GM18867 (cell line): ENCODE measurements at regions not wholly inside any gene's neighbourhood (a gene's known extent, or its start where the extent isn't known, plus 50 kb on each side); places are given as distances from the start of the nearest gene placed in this dataset.

ENCODE experiments used
- ATAC-seq: cut with Tn5 transposase; IDR thresholded peaks from one replicate; pipeline ENCODE4 v1.9.1; 2021; ENCODE audit warnings: mild to moderate bottlenecking, moderate library complexity; ENCODE audit not compliant: unreplicated experiment

DNA sequence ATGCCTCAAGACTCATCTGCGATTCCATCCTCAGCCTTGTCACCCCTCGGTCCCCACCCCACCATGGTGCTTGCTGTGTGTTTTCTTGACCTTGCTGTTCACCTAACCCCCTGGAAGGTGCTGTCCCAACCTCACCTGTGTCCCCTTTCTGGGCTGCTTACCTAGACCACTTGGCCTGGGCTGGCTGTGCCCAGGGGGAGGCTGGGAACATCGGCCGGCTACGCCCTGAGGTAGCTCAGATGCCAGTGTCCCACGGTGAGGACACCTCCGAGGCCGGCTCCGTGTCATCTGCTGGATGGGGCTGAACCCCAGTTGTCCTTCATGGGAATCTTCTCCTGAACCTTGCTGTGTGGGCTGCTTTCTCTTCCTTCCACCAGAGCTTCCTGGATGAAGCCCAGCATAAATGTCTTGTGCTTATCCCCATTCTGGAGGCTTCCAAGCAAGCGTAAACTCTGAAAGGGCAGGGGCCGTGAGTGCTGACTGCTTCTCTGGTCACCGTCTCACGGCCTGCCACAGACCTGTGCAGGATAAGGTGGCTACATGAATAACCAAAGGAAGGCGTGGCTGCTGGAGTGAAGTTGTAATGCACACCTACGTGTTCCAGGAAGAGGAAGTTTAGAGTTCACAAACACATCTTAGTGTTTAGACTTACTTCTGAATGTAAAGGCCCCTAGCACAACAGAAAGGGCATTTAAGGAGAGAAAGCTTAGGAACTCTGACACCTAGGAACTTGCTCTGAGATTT is 724.3 kb downstream of the TBC1D22A start:
- no peak for ATAC-seq

DNA sequence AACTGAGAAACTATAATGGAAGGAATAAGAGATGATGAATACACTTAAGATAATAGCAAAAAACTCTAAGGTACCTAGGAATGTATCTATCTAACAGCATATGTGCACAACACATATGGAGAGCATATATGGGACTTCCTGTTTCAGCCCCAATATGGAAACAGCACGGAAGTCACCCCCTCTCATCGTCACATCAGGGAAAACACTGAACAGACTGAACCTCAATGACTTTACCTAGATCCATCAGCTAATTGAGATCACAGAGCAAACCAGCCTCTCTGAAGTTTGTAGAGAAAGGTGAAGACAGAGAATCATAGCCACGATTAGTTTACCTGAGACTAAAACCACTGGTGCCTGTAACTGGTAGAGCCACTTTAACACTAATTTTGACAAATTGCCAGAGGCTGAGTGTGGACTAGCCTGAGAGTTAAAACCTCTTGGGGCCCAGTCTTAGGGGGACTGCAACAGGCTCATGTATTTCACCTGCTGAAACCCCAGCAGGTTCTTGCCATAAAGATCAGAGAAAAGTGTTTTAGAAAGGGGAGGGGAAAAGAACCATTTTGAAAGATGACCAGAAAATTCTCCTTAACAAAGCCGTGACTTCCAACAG is 722.6 kb downstream of the TBC1D22A start:
- no peak for ATAC-seq

- ATAC-seq, result no peak
These were observed 713.8 kb downstream of the TBC1D22A start for GRCh38 chr22:47476231-47476630.

DNA sequence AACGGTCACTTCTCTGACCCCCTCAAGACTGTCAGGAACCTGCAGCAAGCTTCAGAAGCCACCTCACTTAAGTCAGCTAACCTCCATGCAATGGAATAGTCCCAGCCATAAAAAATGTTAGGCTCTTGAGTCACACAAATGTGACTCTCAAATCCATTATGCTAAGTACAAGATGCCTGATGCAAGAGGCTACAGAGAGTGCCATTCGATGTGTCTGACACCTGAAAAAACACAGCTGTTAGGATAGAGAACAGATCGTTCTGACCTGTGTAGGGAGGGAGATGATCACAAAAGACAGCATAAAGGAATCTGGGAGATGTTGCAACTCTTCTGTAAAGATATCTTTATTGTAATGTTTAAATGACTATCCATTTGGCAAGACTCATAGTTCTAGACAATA is 712.4 kb downstream of the TBC1D22A start:
- no peak for ATAC-seq

DNA sequence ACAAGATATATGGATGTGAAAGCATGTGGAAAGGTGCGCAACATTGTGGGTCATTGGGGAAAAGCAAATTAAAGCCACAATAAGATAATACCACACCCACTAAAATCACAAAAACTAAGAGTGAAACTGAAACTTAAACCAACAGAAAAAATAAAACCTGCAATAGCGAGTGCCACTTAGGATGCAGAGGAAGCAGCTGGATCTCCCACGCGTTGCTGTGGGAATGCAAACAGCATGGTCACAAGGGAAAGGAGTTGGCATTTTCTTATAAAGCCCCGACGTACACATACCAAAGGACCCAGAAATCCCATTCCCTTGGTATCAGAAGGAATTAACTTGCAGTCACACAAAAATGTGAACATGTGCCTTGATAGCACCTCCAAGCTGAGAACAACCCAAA is 712.0 kb downstream of the TBC1D22A start:
- no peak for ATAC-seq

DNA sequence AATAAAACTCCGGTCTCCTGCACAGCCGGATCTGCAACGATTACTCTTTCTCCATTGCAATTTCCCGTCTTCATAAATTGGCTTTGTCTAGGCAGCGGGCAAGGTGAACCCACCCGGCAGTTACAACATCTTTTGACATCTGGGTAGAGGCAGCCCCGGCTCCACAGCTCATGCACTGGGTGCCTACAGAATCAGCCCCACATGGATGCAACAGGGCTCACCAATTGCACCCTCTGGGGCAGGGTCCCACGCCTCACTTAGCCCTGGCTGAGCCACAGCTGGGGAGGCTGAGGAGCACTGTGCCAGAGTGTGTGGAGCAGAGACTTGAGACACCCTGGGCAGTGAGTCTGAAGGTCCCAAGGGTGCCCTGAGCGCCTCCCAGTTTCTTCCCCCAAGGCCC is 710.2 kb downstream of the TBC1D22A start:
- no peak for ATAC-seq

DNA sequence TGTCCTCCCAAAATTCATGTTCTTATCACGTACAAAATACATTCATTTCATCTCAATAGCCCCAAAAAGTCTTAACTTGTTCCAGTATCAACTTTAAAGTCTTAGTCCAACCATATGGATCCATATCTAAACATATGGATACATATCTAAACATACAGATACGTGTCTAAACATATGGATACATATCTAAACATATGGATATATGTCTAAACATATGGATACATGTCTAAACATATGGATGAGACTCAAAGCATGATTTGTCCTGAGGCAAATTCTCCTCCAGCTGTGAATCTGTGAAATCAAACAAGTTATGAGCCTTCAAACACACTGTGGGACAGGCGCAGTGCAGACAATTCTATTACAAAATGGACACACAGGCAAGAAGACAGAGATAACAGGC is 709.0 kb downstream of the TBC1D22A start:
- no peak for ATAC-seq

DNA sequence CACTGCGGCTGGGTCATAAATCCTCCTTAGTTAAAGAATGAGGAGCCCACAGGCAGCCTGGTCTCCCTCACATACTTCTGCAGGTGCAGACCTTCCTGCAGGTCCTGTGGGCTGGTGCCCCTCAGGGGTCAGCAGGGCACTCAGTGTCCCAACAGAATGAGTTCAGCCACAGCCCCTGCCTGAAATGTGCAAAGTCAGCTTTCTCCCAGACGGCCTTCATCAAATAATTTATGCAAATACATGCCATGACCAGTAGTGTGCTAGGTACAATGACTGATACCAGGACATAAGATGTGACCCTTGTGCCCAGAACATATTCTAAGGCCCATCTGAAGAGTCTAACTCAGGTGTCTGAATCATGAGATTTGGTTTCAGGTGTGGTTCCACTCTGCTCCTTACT is 703.4 kb downstream of the TBC1D22A start:
- ATAC-seq, result no peak

DNA sequence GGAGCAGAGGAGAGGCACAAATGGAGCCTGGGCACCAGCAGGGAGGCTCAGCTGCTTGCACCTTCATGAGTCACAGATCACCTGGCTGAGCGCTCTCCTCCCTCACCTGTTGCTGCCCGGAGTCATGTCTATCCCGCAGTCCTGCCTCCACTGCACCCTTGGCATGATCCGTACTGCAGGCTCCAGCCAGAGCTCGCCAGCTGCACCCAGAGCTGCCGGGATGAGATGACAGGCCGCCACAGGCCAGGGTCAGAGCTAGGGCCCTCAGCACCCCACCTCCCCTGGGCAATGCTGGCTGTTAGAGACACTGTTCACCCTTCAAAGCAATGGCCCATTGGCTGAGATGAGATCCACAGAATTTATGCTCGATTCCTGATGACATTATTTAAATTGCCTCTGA is 702.8 kb downstream of the TBC1D22A start:
- ATAC-seq, result no peak

- no peak for ATAC-seq
These were observed 700.8 kb downstream of the TBC1D22A start for GRCh38 chr22:47463220-47463619.

- no peak for ATAC-seq
These were observed 698.4 kb downstream of the TBC1D22A start for GRCh38 chr22:47460861-47461260.

DNA sequence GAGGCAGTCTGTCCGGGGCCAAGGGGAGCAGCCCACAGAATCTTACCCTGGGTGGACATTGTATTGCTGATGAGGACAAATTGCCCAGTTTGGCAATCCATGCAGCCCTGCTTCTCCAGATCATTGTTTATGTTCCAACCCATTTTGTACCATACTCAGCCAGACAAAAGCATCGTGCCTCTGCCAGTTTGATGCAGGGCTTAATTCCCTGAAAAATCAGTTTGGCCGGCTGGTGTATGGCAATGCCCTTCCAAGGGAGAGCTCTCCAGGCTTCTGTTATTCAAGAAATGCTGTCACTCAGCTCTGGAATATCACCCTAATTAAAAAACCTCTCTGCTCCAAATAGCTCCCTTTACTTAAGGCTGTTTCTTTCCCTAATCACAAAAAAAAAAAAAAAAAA is 697.7 kb downstream of the TBC1D22A start:
- ATAC-seq, result no peak

GRCh38 chr22:47458348-47458747 is 695.9 kb downstream of the TBC1D22A start:
- no peak for ATAC-seq

GRCh38 chr22:47457509-47458300 is 695.3 kb downstream of the TBC1D22A start:
- ATAC-seq, result no peak

- ATAC-seq, result no peak
These were observed 694.6 kb downstream of the TBC1D22A start for GRCh38 chr22:47457021-47457420.

- no peak for ATAC-seq
These were observed 693.6 kb downstream of the TBC1D22A start for GRCh38 chr22:47456031-47456430.

DNA sequence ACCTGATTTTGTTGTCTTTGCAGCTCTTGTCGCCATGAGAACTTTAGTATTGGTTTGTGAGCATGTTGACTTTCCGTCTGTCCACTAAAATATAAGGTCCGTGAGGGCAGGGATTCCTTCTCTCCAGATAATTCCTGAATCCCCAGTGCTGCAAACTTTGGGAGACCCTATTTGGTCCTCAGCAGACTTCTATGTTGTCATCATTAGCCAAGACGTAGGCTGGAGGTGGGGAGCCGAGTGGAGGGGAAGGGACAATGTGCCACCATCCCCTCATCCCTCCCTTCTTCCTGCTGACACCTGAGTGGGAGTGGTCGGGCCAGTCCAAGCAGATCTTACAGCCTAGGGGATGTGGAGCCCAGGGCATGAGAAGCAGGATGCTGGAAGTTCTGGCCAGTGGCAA is 690.6 kb downstream of the TBC1D22A start:
- no peak for ATAC-seq

GRCh38 chr22:47452184-47452583 is 689.7 kb downstream of the TBC1D22A start:
- no peak for ATAC-seq

GRCh38 chr22:47450876-47451475 is 688.5 kb downstream of the TBC1D22A start:
- no peak for ATAC-seq

DNA sequence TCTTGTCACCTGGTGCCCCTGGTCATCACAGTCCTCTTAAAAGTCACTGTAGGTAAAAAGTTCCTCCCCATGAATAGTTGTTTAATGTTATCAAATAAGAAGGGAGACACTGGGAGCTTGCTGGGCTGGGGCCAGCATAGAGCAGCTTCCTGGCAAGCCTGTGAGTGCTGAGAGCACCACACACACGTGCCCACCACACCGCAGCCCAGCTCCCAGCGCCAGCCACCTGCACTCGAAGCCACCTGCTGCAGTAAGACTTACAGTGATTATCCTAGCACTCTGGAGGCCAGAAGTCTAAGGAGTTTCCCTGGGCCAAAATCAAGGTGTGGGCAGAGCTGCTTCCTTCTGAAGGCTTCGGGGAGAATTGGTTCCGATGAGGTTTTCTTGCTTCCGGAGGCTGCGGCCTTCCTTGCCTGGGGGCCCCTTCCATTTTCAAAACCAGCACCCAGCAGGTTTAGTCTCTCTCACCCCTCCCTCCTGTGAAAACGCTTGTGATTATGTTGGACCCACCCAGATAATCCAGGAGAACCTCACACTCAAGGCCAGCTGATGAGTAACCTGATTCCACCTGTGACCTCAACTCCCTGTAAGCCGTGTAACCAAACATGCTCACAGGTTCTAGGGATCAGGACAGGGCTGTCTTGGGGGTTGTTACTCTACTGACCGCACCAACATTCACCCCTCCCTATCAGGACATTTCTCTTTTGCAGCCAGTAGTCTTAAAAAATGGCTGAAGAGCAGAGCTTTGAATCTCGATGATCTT is 687.2 kb downstream of the TBC1D22A start:
- no peak for ATAC-seq
